RPMI7951 (cell line): ENCODE measurements at regions not wholly inside any gene's neighbourhood (a gene's known extent, or its start where the extent isn't known, plus 50 kb on each side); places are given as distances from the start of the nearest gene placed in this dataset.
A peak's percentile ranks its signal among the peaks of the same experiment; 100 is the strongest.
"Not testable (repeated sequence)": the region's sequence is repeated elsewhere in the genome, so short reads cannot be mapped to it uniquely, and the experiment has no call there.

Source experiments
- DNase-seq: peaks from one replicate; pipeline ENCODE4 v3.0.0-alpha.2; 2012; ENCODE audit warnings: low read depth

GRCh38 chrX:19172741-19173140 is 50.5 kb upstream of the ADGRG2 start:
- no peak for DNase-seq

DNA sequence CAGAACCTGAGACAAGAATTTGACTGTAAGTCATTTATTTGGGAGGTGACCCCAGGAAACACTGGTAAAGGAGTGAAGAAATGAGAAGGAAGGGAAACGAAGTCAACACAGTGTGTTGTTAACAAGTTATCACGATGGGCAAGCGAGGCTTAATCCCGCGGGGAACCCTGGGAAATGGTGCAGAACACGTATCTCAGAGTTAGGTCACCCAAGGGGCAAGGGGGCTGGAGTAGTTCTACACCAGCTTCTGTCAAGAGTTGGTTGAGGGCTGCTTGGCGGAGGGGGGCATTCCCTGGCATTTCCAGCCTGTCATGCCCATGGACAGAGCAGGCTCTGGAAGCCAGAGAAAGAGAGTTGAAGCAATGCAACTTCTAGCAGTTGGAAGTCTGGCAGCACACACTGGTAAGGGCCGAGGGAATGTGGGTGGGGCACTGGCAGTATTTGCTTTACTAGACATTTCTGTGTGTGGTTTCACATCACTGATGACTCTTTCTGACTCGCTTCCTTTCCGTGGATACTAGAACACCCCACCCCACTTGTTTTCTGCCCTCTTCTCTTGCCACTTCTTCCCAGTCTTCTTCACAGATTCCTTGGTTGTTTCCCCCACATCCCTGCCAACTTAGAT is 52.2 kb upstream of the ADGRG2 start:
- peak; percentile 8 for DNase-seq

DNA sequence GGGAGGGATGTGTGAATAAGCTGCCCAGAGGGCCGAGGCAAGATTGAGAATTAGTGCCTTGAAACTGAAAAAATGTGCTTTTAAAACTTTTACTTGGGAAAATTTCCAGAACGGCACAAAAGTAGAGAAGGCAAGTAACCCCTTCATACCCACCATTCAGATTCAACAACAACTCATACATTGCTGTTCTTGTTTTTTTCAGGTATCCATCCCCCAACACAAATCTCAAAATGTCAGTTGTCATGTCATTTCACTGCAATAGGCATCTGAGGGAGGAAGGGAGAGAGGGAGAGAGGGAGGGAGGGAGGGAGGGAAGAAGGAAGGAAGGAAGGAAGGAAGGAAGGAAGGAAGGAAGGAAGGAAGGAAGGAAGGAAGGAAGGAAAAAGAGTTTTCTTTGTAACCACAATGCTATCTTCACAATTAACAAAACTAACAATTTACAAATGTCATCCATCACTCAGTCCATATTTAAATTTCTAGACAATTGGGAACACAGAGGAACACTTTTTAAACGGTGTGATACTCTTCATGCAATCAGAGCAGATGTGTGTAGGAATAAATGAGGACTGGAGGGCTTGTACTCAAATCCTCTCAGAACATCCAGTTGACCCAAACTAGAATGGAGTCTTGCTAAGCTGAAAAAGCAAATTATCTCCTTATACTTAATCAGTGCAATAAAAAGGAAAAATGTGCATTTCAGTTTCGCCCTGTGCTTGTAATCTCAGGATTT is 54.8 kb upstream of the ADGRG2 start:
- no peak for DNase-seq

DNA sequence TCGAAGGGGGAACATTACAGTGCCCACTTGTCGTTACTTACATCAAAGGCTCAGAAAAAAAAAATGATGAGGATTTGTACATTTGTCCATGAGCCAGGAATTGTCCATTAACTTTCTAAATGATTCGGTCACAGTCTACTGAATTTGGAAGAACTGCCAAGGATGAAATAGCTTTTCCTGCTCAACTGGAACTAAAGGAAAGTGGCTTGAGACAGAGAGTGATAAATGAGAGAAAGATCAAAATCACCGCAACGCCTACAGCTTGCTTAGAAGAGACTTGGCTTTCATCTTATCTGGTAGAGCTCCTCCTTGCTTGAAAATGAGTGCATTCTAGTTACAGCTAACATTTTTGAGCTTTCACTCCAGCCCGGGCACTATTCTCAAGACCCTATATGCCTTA is 55.5 kb upstream of the ADGRG2 start:
- peak; percentile 3 for DNase-seq

GRCh38 chrX:19178402-19178801 is 56.1 kb upstream of the ADGRG2 start:
- no peak for DNase-seq

- DNase-seq = no peak
Observed at GRCh38 chrX:19179389-19179788, 57.1 kb upstream of the ADGRG2 start.

DNA sequence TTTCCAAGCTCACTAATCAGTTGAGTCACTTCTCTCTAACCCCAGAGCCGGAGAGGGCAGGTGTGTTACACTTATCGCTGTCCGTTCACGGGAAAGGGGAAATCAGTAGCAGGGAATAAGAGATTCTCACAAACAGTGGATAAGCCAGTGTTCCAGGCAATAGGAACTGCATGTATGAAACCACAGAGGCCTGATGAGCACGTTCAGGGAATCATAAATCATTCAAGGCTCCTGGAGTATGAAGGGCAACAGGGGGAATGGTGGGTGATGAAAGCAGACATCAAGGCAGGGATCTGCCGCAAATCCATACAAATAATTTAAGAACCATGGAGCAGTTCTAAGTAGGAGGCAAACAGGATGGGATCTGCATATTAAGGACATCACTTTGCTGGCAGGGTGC is 59.1 kb upstream of the ADGRG2 start:
- DNase-seq = no peak

- DNase-seq = no peak
Observed at GRCh38 chrX:19182785-19183184, 60.5 kb upstream of the ADGRG2 start.

GRCh38 chrX:19183761-19184477 is 61.7 kb upstream of the ADGRG2 start:
- DNase-seq = no peak

DNA sequence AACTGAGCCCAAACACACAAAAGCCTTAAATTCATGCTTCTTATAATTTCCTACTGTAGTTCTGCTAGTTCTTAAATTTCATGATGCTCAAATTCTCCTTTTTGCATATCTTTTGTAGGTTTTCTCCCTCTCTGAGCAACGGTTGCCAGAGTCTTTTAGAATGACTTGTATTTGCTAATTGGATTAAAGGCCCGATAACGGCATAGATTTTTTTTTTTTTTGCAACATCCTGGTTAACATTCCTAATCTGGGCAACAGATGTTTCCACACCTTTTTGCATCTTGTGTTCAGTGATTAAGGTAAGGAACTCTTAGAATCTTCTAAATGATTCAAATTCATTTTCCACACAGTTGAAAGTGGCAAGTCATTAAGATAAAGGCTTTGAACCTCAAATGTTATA is 66.3 kb upstream of the ADGRG2 start:
- no peak for DNase-seq

DNA sequence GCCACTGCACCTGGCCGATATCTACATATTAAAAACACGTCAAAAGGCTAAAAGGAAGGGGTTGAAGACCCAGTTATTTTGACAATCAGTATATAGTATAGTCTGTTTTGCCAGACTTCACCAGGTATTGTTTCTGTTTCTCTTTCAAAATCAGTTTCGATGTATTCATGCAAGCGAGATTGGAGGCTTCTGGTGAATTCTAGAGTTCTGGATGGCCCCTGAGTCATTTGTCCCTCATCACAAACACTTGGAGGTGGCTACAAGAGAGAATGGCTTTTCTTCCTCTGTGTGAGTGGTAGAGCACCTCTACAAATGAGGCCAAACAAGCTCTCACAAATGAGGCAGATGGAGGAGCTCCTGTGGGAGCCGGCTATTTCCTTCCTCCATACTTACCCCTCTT is 68.6 kb upstream of the ADGRG2 start:
- DNase-seq = no peak

DNA sequence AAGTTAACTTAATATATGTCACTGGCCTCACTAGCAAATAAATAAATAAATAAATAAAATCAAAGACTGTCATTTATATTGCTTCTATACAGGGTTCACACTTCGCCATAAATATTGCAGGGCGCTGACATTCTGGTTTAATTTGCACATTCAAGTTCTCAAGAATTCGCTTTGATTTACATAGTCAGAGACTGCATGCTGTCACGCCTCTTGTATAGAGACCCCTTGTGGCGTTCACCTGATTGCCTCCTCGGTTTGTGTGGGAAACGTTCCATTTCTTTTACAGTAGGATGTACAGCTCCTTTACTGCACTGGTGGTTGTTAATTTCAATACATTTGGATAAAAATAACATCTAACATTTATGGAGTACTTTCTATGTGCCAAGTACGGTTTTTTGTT is 71.3 kb upstream of the ADGRG2 start:
- no peak for DNase-seq

GRCh38 chrX:19194285-19195242 is 72.3 kb upstream of the ADGRG2 start:
- DNase-seq = no peak

GRCh38 chrX:19195243-19195610 is 73.0 kb upstream of the ADGRG2 start:
- DNase-seq = no peak

DNA sequence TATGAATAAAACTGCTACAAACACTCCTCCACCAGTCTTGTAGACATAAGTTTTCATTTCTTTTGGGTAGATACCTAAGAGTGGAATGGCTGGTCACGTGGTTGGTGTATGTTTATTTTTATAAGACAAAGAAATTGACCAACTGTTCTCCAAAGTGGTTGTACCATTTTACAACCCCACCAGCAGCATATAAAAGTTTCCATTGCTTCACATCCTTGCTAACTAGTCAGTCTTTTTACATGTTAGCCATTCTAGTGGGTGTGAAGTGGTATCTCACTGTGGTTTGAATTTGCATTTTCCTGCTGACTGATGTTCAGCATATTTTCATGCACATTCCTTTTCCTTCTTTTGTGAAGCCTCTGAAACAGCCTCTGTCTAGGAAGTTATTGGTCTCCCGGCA is 76.2 kb upstream of the ADGRG2 start:
- no peak for DNase-seq

DNA sequence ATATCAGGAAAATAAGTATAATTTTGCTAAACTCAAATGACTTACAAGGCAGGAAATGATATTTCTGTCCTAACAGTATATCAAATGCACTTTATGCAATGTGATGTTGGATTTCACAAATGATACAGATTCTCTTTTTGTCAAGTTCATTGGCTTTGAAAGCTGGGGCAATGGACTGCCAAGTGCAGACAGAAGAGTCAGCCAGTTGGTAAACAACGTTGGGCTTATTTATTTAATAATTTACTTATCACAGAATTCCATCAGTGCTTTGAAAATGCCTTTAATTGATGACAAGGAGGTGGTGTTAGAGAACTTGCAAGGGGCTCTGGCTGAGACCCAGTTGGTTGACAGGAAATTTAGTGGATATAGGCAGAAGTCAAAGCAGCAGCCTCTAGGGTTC is 79.9 kb upstream of the ADGRG2 start:
- no peak for DNase-seq

DNA sequence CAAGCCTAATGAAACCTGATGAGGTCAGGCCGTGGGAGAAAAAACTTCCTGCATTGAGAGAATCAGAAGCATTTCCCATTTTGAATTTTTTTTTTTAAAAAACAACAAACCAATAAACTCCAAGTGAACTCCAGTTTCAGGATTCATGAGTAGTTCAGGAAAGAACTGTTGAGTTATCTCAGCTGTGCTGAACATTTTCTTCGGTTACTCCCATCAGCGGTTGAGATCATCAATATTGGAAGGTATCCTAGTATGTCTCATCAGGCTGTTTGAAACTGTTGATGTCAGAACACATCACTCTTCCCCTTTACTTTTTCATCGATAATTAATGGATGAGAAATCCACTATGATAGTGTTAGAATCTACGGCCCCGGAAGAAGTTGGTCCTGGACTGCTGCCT is 82.4 kb upstream of the ADGRG2 start:
- no peak for DNase-seq

DNA sequence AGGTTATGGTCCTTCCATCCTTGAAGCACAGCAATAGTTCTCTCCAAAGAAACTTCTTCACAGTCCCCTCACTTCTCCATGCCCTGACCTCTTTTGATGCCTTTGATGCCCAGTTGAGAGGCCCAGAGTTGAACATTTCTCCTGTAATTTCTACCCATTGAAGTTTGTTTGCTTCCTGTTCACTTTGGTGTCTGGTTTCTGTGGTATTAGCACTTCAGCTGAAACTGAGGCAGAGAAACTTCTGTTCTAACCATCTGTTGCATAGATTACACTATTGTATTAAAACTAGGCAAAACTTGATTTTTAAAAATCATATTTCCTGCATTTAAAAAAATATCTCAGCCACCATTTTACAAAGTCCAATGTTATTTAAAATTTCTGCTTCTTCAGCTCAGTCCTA is 89.8 kb upstream of the ADGRG2 start:
- DNase-seq = no peak

GRCh38 chrX:19213610-19214152 is 91.4 kb upstream of the ADGRG2 start:
- no peak for DNase-seq

GRCh38 chrX:19214311-19214710 is 92.0 kb upstream of the ADGRG2 start:
- no peak for DNase-seq

DNA sequence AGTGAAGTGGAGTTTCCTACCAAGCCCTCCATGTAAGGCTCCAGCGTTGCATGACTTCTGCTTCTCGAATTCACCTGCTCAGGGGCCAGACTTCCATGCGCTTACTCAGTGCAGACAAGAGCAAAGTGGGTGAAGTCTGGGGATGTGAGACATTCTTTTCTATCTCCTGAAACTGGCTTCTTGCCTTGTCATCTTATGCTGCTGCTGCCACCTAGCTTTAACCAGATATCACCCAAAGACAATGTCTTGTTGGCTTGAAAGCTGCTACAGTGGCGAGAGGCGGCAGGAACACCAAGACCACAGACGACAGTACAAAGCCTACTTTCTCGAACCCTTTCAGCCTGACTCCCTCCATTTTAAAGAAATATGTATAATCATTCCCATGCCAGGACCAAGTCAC is 103.6 kb upstream of the ADGRG2 start:
- DNase-seq = peak; percentile 14

DNA sequence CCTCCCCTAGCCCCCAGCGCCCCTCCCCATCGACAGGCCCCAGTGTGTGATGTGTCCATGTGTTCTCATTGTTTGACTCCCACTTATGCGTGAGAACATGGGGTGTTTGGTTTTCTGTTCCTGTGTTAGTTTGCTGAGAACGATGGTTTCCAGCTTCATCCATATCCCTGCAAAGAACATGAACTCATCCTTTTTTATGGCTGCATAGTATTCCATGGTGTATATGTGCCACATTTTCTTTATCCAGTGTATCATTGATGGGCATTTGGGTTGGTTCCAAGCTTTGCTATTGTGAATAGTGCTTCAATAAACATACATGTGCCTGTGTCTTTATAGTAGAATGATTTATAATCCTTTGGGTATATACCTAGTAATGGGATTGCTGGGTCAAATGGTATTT is 107.6 kb upstream of the ADGRG2 start:
- DNase-seq = not testable (repeated sequence)
